Coronary artery (tissue), 2 donors: ENCODE measurements at regions not wholly inside any gene's neighbourhood (a gene's known extent, or its start where the extent isn't known, plus 50 kb on each side); places are given as distances from the start of the nearest gene placed in this dataset.
"Not testable (repeated sequence)": the region's sequence is repeated elsewhere in the genome, so short reads cannot be mapped to it uniquely, and the experiment has no call there.

Source experiments
- DNase-seq: peaks from one replicate; pipeline ENCODE4 v3.0.0-alpha.2; 2017; ENCODE audit warnings: low spot score
- H3K27ac ChIP-seq, 2 donors: fragments of 200-600 bp; sonication (generic); one replicate each; pipeline ENCODE4 v1.5.1; 2016 to 2019
- H3K4me3 ChIP-seq: fragments of 200-600 bp; sonication (generic); 2 replicates; pipeline ENCODE4 v1.5.1; 2016; ENCODE audit warnings: mild to moderate bottlenecking, moderate library complexity
- CTCF ChIP-seq: fragments of 200-600 bp; sonication (generic); IDR thresholded peaks from one replicate; pipeline ENCODE4 v1.5.1; 2019; ENCODE audit warnings: antibody characterized with exemption

- no peak overlapping the region for H3K4me3 ChIP-seq
- no peak overlapping the region for H3K27ac ChIP-seq
- TF ChIP-seq CTCF, result no peak
- no peak for DNase-seq
Measured at GRCh38 chr10:30134171-30134945, 75.0 kb upstream of the JCAD start.

GRCh38 chr10:30133198-30133597 is 73.8 kb upstream of the JCAD start:
- no peak for DNase-seq
- Histone ChIP-seq H3K4me3 (no peak overlapping the region), H3K27ac (no peak overlapping the region)
- TF ChIP-seq CTCF, result no peak

GRCh38 chr10:30131369-30131768 is 72.0 kb upstream of the JCAD start:
- DNase-seq, H3K4me3 ChIP-seq, H3K27ac ChIP-seq: not testable (repeated sequence)

GRCh38 chr10:30129326-30129725 is 69.9 kb upstream of the JCAD start:
- not testable (repeated sequence) for H3K27ac ChIP-seq, H3K4me3 ChIP-seq, DNase-seq

- no peak for DNase-seq
- H3K27ac ChIP-seq, result peak overlapping the region in 1 of 2 donors; percentile 13
Measured at GRCh38 chr10:30127120-30127541, 67.7 kb upstream of the JCAD start.

GRCh38 chr10:30125496-30125895 is 66.1 kb upstream of the JCAD start:
- H3K27ac ChIP-seq, result no peak overlapping the region
- DNase-seq, result no peak
- no peak overlapping the region for H3K4me3 ChIP-seq
- TF ChIP-seq CTCF, result no peak

More at GRCh38 chr10:30127120-30127541, 67.7 kb upstream of the JCAD start:
- TF ChIP-seq CTCF, result no peak
- H3K4me3 ChIP-seq, result no peak overlapping the region

GRCh38 chr10:30124704-30125103 is 65.3 kb upstream of the JCAD start:
- TF ChIP-seq CTCF, result no peak
- no peak overlapping the region for H3K27ac ChIP-seq

GRCh38 chr10:30121401-30121800 is 62.0 kb upstream of the JCAD start:
- no peak overlapping the region for H3K27ac ChIP-seq
- TF ChIP-seq CTCF, result no peak
- no peak for DNase-seq
- no peak overlapping the region for H3K4me3 ChIP-seq

More at GRCh38 chr10:30124704-30125103, 65.3 kb upstream of the JCAD start:
- no peak overlapping the region for H3K4me3 ChIP-seq
- DNase-seq, result no peak
